HCT116 (cell line): ENCODE measurements at regions not wholly inside any gene's neighbourhood (a gene's known extent, or its start where the extent isn't known, plus 50 kb on each side); places are given as distances from the start of the nearest gene placed in this dataset.

Experiments used
- ATAC-seq: fragments of 200-7000 bp; cut with Tn5 transposase; 2 replicates; pipeline ENCODE4 v1.9.1; 2020; ENCODE audit warnings: mild to moderate bottlenecking, moderate library complexity
- BruUV-seq: library from RNA; stranded (reverse); fragments of 400-500 nt; replicated peaks from 2 replicates; lab custom pipeline; 2021; lab: Mats Ljungman, UMichigan
- CTCF ChIA-PET: fragments of 300-600 bp; sonication (Branson Sonifier 250); formaldehyde crosslinking; loops from one replicate; lab custom pipeline; 2021; ENCODE audit warnings: antibody characterized with exemption; lab: Charles Lee
- POLR2A ChIA-PET: fragments of 300-600, 350-600 bp; sonication (Branson Sonifier 250); formaldehyde crosslinking; loops from one replicate; lab custom pipeline; 2021; ENCODE audit warnings: antibody characterized with exemption; lab: Charles Lee
- RAD21 ChIA-PET, 2 experiments: fragments of 300-600 bp; sonication (Branson Sonifier 250); formaldehyde crosslinking; loops; one replicate each; lab custom pipeline; 2023; ENCODE audit warnings: low total read pairs in 2 of 2; ENCODE audit not compliant: uncharacterized antibody in 2 of 2, unreplicated experiment in 2 of 2, low non-redundant PET in 1 of 2; lab: Charles Lee
- DNase-seq: peaks from one replicate; pipeline ENCODE4 v3.0.0-alpha.2; 2010; ENCODE audit warnings: low read depth, low spot score
- H2AFZ ChIP-seq: fragments of 200-600 bp; shearing (Covaris generic), sonication (generic); 2 replicates; pipeline ENCODE4 v1.6.1; 2017; ENCODE audit warnings: low read depth, mixed run types, mixed read lengths, antibody characterized with exemption, low read length; ENCODE audit not compliant: poor library complexity, severe bottlenecking
- H3K27ac ChIP-seq: 2 replicates; pipeline ENCODE4 v1.5.1; 2012; ENCODE audit warnings: low read depth, low read length
- H3K27me3 ChIP-seq: fragments of 200-600 bp; sonication (generic); 2 replicates; pipeline ENCODE4 v1.6.1; 2016; ENCODE audit warnings: mixed run types, low read length, mixed read lengths; ENCODE audit not compliant: insufficient read depth
- H3K36me3 ChIP-seq, 2 experiments: fragments of 200-500 bp in 1 of 2; fragments of 200-600 bp in 1 of 2; sonication (Bioruptor generic) in 1 of 2; sonication (generic) in 1 of 2; 2 replicates each; pipeline versions ENCODE4 v1.5.1 to v1.6.1; 2014 to 2016; ENCODE audit warnings: low read length in 2 of 2, inconsistent platforms in 1 of 2, mixed read lengths in 1 of 2, mixed run types in 1 of 2; ENCODE audit not compliant: insufficient read depth in 2 of 2, control insufficient read depth in 1 of 2
- H3K4me1 ChIP-seq, 2 experiments: fragments of 200-600 bp in 1 of 2; sonication (generic) in 1 of 2; 2 replicates each; pipeline versions ENCODE4 v1.5.1 to v1.6.1; 2012 to 2017; ENCODE audit warnings: low read length in 2 of 2, inconsistent platforms in 1 of 2, mild to moderate bottlenecking in 1 of 2, mixed read lengths in 1 of 2, mixed run types in 1 of 2, moderate library complexity in 1 of 2; ENCODE audit not compliant: insufficient read depth in 2 of 2, control insufficient read depth in 1 of 2
- H3K4me2 ChIP-seq: fragments of 200-600 bp; sonication (generic); 2 replicates; pipeline ENCODE4 v1.6.1; 2017; ENCODE audit warnings: mixed run types, low read length, mixed read lengths
- H3K4me3 ChIP-seq, 2 experiments: fragments of 200-600 bp in 1 of 2; sonication (generic) in 1 of 2; replicated peaks in 1 of 2; 2 replicates each; pipeline ENCODE4 v1.5.1; 2011 to 2016; ENCODE audit warnings: low read length in 2 of 2, control low read depth in 1 of 2, low read depth in 1 of 2, mild to moderate bottlenecking in 1 of 2, mixed read lengths in 1 of 2, mixed run types in 1 of 2
- H3K79me2 ChIP-seq: fragments of 200-600 bp; sonication (generic); 2 replicates; pipeline ENCODE4 v1.6.1; 2017; ENCODE audit warnings: mild to moderate bottlenecking, mixed run types, low read length, moderate library complexity, mixed read lengths; ENCODE audit not compliant: insufficient read depth
- H3K9ac ChIP-seq: fragments of 200-600 bp; sonication (generic); 2 replicates; pipeline ENCODE4 v1.6.1; 2016; ENCODE audit warnings: low read length, mixed read lengths
- H3K9me2 ChIP-seq: fragments of 200-600 bp; sonication (generic), shearing (Covaris generic); 2 replicates; pipeline ENCODE4 v1.6.1; 2017; ENCODE audit warnings: mixed run types, mild to moderate bottlenecking, moderate library complexity; ENCODE audit not compliant: insufficient read depth
- H3K9me3 ChIP-seq, 2 experiments: fragments of 200-500 bp in 1 of 2; fragments of 200-600 bp in 1 of 2; sonication (Bioruptor generic) in 1 of 2; sonication (generic) in 1 of 2; 2 replicates each; pipeline ENCODE4 v1.6.1; 2014 to 2017; ENCODE audit warnings: low read length in 2 of 2, mixed read lengths in 2 of 2, inconsistent platforms in 1 of 2, low read depth in 1 of 2, mild to moderate bottlenecking in 1 of 2, mixed run types in 1 of 2, moderate library complexity in 1 of 2; ENCODE audit not compliant: control insufficient read depth in 1 of 2, insufficient read depth in 1 of 2
- H4K20me1 ChIP-seq: fragments of 200-600 bp; sonication (generic), shearing (Covaris generic); 2 replicates; pipeline ENCODE4 v1.6.1; 2017; ENCODE audit warnings: mixed run types, mild to moderate bottlenecking, moderate library complexity; ENCODE audit not compliant: insufficient read depth
- ATF3 ChIP-seq: IDR thresholded peaks from 2 replicates; pipeline ENCODE4 v1.6.1; 2012
- CBX3 ChIP-seq: IDR thresholded peaks from 2 replicates; pipeline ENCODE4 v1.6.1; 2012; ENCODE audit warnings: low read depth
- CEBPB ChIP-seq: IDR thresholded peaks from 2 replicates; pipeline ENCODE4 v1.6.1; 2012; ENCODE audit warnings: low read depth
- EGR1 ChIP-seq: IDR thresholded peaks from 2 replicates; pipeline ENCODE4 v1.6.1; 2012; ENCODE audit warnings: low read depth
- EZH2 ChIP-seq: fragments of 200-600 bp; sonication (generic); IDR thresholded peaks from 2 replicates; pipeline ENCODE4 v1.6.1; 2017; ENCODE audit warnings: antibody characterized with exemption, mixed run types
- JUND ChIP-seq: IDR thresholded peaks from 2 replicates; pipeline ENCODE4 v1.6.1; 2012
- MAX ChIP-seq: IDR thresholded peaks from 2 replicates; pipeline ENCODE4 v1.6.1; 2012
- POLR2AphosphoS5 ChIP-seq: IDR thresholded peaks from 2 replicates; pipeline ENCODE4 v1.6.1; 2011; ENCODE audit warnings: mild to moderate bottlenecking, low read depth, low read length, moderate library complexity
- REST ChIP-seq: IDR thresholded peaks from 2 replicates; pipeline ENCODE4 v1.6.1; 2012; ENCODE audit warnings: low read depth
- SIN3A ChIP-seq: IDR thresholded peaks from 2 replicates; pipeline ENCODE4 v1.6.1; 2012; ENCODE audit warnings: low read depth
- SP1 ChIP-seq: IDR thresholded peaks from 2 replicates; pipeline ENCODE4 v1.6.1; 2012; ENCODE audit warnings: low read depth
- SRF ChIP-seq: IDR thresholded peaks from 2 replicates; pipeline ENCODE4 v1.6.1; 2012; ENCODE audit warnings: low read depth
- intact Hi-C: fragments of 100-400 bp; cut with micrococcal nuclease; formaldehyde crosslinking; loops from 2 replicates; pipeline ENCODE4 v1.10.0; 2022

GRCh38 chr20:17042122-17042521 is 184.7 kb upstream of the PCSK2 start:
- CTCF ChIA-PET: no interaction called here

More at GRCh38 chr20:17042122-17042521, 184.7 kb upstream of the PCSK2 start:
- Histone ChIP-seq H3K27me3 (no peaks in the 10 kb centered on the region), H3K9me2 (no peaks in the 10 kb centered on the region), H3K9me3 (no peaks in the 10 kb centered on the region), H3K4me2 (no peak overlapping the region), H3K36me3 (no peaks in the 10 kb centered on the region), H4K20me1 (no peaks in the 10 kb centered on the region), H3K9ac (no peak overlapping the region), H3K79me2 (no peaks in the 10 kb centered on the region), H3K4me1 (no peaks in the 10 kb centered on the region), H2AFZ (no peak overlapping the region), H3K4me3 (no peak overlapping the region), H3K27ac (no peak overlapping the region)
- DNase-seq (no peak), ATAC-seq (no peak)
- ChIA-PET POLR2A (no interaction called here), RAD21 (no interaction called here)
- TF ChIP-seq CBX3: no peak
- TF ChIP-seq REST: no peak
- no peak for TF ChIP-seq CEBPB
- no peak for TF ChIP-seq ATF3
- TF ChIP-seq SP1: no peak
- TF ChIP-seq EZH2: no peak
- no peak for TF ChIP-seq JUND
- TF ChIP-seq EGR1: no peak
- TF ChIP-seq SIN3A: no peak
- TF ChIP-seq MAX: no peak
- TF ChIP-seq POLR2AphosphoS5: no peak
- TF ChIP-seq SRF: no peak
- intact Hi-C loops: no loop called here
- BruUV-seq: no TSS peak
